NCI-H1694 (cell line): ENCODE measurements at regions not wholly inside any gene's neighbourhood (a gene's known extent, or its start where the extent isn't known, plus 50 kb on each side); places are given as distances from the start of the nearest gene placed in this dataset.
"Not testable (repeated sequence)": the region's sequence is repeated elsewhere in the genome, so short reads cannot be mapped to it uniquely, and the experiment has no call there.

Experiments used
- DNase-seq: peaks from one replicate; lab custom pipeline; 2025; lab: John Stamatoyannopoulos, UW

DNA sequence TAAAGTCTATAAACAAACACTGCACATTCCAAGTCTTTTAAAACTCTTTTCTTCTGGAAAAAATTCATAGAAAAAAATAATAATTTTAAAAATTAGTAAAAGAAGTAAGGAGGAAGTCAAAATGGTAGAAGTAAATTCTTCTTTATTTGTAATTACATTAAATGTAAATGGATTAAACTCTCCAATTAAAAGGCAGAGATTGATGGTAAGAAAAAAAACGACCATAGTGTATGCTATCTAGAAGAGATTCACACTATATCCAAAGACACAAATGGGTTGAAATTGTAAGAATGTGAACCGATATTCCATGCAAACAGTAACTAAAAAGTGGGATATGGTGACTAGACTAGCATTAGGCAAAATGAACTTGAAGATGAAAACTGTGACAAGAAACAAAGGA lies 1196.1 kb upstream of the CDH2 start:
- no peak for DNase-seq

DNA sequence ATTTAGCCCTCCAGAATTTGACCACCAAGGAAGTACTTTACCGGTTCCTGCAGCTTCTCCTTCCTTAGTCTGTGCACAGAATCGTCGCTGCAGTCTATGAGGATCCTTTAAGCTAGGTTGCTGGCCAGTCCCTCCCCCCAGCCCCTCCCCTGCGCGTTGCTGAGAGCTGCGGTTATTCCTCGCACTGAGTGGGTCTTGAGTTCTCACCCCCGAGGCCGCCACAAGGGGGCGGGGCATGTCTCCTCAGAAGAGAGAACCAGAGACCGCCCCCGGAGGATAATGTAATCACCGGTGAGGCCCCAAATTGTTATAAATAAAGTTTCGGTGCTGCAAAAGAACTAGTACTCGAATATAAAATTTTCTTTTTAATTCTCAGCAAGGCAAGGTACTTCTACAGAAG lies 1184.9 kb upstream of the CDH2 start:
- DNase-seq: no peak

DNA sequence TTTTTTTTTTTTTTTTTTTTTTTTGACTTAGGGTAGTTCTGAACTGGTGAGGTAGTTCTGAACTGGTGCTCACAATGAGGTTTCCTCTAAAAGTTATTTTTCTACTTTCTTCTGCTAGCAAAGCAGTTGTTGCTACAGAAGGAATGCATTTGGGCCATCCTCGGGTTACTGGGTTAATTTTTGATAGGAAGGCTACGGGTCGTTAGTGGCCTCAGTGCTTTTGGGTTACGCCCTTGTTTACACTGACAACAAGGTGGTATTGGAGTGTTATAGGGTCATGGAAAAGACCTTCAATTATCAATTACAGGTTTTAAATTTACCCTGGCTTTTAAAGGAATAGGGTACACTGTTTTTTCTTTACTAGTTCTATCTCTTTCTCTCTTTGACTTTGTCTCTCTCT lies 1183.7 kb upstream of the CDH2 start:
- DNase-seq: not testable (repeated sequence)

DNA sequence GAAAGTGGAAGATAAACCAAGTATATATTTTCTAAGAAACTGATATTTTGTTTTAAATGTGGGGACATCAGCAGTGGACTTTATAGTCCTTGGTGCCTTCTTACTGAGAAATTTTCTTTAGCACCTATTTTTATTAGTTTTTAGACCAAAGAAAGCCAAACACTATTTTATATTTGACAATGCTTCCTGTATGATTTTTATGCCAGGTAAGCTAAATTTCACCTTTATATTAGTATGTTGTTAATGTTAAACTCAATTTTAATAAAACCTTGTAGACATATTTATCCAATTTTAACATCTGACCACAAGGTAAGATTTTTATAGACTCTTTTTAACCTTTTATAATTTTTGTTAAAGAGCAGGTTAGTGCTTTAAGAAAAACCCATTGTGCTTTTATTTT lies 1182.3 kb upstream of the CDH2 start:
- DNase-seq: not testable (repeated sequence)

DNA sequence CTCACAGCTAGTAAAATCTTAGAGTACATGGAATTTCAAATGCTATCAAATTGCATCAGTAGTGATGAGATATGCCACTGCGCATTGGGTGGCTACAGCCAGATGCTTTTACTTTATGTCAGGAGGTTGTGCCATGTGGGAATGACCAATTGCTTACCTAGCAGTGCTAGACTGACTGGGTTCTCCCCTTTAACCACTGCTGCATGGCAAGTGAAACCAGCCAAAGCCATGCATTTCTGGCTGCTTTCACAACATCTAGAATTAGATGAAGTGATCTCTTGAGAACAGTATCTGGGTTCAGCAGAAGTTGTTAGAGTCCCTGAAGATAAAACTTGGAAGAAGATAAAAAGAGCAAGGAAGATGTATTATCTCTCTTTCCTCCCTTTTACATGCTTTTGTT lies 1174.2 kb upstream of the CDH2 start:
- no peak for DNase-seq

DNA sequence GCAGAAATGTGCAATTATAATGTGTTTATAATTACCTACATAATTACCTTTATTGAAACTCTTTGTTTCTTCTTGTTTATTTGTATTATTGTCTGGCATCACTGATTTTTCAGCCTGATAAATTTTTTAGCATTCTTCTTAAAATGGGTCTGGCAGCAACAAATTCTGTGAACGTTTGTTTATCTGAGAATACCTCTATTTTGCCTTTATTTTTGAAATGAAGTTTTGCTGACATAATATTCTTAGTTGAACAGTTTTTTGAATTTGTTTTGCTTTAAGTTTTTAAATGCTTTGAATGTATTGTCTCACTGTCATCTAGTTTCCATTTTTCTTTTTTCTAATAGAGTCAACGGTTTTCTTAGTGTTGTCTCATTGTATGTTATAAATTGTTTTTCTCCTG lies 1152.0 kb upstream of the CDH2 start:
- no peak for DNase-seq

DNA sequence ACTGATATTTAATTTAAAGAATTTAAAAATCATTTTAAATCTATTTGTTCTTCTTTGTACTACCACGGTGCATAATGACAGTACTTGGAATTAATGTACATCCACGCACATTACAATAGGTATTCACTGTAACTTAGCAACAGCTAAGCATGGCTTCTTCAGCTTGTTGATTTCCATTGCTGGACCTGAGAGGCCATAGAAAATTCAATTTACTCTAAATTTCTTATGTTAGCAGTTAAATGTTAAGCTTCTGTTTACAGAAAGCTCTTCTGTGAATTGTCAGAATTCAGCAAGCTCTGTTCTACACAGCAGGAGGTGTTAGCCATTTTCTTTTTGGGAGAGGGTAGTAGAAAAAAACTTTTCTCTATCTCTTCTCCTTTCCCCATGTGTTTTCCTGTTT lies 1149.3 kb upstream of the CDH2 start:
- no peak for DNase-seq

DNA sequence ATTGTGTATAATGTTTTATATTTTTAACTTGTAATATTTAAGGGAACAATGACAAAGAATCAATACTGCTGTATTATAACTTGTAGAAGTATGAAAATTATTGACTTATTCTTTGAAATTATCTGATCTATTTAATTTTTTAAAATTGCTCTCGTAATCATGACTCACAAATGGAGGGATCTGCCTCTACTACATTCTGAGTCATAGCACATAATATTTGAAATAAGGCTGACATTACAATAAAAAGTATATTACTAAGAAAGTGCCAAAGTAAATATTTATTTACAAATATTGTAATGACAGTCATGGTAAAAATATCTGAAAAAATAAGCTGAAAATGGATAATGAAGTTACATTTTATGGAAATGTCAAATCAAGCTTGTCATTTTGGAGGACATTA lies 1144.6 kb upstream of the CDH2 start:
- DNase-seq: no peak

DNA sequence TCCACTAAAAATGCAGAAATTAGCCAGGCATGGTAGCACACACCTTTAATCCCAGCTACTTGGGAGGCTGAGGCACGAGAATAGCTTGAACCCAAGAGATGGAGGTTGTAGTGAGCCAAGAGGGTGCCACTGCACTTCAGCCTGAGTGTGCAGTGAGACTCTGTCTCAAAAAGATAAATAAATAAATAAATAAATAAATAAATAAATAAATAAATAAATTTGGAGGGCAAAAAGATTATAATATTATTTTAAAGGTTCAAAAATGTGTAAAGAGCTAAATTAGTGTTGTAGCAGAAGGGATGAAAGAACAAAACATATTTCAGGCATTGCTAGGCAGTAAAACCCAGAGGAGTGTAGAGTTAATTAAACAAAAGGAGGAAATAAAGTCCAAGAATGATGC lies 1136.4 kb upstream of the CDH2 start:
- DNase-seq: no peak

DNA sequence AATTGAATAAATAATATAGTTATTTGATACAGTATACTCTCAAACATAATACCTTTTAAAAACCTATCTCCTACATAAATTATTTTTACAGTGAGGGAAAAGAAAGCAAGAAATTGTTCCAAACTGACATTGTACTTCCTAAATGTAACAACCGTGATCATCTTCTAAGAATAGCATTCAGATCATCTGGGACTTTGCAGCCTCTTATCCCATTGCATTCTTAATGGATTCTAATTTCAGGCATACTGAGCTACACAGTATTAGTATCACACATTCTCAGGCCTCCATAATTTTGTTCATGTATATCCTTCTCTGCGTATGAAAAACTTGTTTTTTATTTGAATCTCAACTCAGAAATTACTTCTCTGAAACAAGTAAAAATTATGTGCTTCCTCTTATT lies 1134.7 kb upstream of the CDH2 start:
- no peak for DNase-seq

DNA sequence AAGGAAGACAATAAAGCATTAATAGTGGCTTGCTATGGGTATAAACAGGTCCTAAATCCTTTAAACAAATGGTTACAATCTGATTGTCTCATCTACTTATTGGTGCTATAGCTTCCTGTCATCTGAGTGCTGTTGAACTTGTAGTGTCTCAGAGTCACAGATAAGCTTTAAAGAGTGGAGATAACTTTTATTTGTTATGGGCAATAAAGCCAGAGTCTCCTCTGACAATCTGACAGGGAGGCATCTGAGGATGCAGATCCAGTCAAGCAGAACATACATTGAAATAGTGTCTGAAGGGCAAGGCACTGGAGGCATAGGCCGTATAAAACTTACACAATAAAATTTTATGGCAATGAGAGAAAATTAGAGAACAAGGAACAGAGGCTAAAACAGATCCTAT lies 1132.4 kb upstream of the CDH2 start:
- no peak for DNase-seq

DNA sequence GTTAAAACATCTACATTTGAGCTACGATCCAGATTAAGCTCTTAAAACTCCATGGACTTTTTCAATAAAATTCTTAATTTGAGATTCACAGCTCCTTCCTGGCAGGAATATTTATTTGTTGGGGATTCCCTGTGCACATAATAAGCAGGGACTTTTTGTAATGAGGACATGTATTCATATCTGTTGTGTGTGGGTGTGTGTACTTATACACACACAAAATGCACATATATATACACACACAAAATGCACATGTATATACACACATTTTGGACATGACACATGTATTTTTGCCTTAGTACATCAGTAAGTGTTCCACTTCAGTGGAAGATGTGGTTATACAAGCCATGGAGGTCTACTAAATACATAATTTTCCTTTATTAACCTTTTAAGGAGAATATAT lies 1131.1 kb upstream of the CDH2 start:
- DNase-seq: no peak

DNA sequence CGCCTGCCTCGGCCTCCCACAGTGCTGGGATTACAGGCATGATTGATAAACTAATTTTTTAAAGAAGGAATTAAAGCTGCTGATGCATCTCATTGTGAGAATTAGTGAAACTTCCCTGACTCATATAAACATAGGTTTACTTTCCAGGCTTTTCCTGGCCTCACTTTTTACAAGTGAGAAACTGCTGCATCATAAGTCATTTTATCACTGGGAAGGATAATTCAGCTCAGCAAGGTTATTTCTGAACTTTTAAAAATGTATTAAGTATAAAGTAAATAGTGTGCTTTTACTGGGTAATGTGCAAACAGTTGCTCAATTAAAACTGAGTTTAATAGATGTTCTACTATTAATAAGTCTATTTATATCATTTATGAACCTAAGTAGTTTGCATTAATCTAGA lies 1130.3 kb upstream of the CDH2 start:
- no peak for DNase-seq

DNA sequence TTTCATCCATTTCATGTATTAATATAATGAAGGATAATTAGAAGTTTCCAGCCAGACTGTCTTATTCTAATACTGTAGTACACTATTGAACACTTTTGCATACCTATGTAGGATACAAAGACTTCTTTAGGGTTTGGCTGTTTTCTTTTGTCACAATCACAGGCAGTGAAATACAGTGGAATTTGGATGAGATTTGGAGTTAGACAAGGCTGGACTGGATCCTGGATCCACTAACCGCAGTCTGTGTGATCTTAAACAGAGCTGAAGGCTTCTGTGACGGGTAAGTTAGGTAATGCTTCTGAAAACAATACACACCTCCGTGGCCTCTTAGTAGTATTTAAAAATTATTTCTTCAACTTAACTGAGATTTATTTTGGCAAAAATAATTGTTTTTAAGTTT lies 1128.6 kb upstream of the CDH2 start:
- no peak for DNase-seq

DNA sequence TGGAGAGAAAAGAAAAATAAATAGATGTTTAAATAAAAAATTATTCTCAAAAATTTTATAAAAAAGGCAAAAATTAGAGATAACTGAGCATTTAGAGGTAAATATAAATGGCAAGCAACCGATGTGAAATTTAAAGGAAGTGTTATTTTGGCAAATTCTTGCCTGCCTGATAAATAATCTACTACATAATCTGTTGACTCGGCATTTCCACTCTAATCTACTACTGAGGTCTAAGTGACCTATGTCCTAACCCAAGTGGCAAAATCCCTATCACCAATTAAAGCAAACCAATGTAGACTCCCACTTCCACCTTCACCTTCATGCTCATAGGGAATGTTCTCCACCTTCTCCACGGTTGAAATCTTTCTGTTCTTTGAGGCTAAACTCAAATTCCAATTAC lies 1124.1 kb upstream of the CDH2 start:
- no peak for DNase-seq

DNA sequence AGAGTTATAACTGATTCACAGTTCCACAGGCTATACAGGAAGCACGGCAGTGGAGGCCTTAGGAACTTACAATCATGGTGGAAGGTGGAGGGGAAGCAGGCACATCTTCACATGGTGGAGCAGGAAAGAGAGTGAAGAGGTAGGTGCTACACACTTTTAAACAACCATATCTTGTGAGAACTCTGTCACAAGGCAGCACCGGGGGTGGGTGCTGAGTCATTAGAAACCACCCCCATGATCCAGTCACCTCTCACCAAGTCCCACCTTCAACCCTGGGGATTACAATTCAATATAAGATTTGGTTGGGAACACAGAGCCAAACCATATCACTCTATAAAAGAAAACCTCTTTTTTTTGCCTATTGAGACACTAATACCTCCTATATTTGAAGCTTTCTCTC lies 1108.5 kb upstream of the CDH2 start:
- no peak for DNase-seq

DNA sequence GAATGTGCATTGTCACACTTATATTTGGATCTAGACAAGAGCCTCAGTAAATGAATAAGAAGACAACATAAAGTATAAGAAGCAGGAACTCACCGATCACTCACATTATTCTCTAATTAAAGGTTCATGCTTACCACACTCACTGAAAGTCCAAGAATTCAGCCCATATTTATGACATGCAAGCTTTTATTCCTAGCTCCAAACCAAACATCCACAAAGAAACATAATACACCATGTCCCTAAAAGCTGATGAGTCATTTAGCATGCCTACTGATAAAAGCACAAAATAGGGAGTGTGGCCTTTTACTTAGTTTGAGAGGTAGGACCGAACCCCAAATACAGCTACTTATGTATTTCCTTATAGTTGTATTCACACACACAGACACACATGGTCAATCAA lies 1094.6 kb upstream of the CDH2 start:
- DNase-seq: no peak

DNA sequence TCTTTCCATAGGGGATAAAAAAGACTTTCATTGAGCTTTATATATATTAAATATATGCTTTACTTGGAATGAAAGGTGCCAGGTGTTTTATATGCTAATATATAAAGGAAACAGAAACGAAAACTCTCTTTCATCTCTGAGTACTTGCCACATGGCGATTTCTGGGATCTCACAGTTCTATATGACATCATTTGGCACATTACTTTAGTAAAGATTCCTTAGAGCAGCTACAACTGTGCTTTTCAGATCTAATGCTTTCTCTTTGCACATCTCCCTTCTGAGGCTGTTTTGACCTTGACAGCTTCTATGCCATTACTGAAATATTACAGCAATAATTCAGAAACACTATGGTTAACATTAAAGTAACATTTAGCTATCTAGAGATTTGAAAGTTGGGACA lies 1082.9 kb upstream of the CDH2 start:
- DNase-seq: no peak

DNA sequence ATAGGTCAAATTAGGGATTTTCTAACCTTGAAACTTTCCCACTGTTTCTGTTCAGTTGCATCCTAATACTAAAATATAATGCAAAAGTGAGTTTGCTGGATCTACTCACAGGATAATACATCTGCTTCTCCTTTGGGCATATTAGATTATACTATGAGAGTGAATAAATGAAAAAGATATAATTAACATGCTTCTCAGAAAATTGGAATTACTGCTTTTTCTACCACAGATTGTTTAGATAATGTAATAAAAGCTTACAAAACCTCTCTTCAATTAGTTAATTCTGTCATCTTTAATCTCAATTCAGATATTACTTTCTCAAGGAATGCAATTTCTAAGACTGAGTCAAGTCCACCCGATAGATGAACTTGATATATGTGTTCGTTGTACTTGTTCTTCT lies 1077.2 kb upstream of the CDH2 start:
- no peak for DNase-seq

DNA sequence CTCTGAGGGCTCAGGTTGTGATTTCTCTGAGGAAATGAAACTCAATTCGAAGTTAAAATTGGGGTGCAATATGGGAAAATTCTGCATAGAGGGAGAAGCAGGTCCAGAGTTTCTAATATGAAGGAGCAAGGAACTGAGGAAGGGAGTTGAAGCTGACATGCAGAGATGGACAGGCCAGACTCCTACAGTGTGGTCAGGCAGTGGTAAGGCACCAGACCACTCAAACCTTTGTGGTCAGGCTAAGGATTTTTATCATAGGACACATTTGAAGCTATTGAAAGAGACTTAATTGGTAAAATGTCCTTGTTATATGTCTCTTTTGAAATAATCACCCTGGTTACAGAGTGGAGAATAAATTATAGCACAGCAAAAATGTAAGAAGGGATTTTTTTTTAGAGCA lies 1074.8 kb upstream of the CDH2 start:
- DNase-seq: no peak

DNA sequence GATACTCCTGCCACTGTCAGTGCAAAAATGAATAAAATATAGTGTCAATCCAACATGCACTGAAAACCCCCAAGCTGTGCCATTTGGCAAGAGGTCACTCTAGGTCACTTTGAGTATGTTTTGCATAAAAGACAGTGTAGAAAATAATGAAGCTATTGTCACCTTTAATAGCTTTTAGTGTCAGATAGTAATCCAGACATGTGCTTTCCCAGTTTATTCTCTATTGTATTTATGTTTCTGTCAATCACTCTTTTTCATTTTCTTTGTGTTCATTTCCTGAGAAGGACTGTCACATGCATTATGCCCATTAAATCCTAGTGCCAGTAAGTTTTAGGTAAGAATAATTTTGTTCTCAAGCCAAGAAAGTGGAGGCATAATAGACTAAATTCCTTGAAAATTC lies 1073.9 kb upstream of the CDH2 start:
- no peak for DNase-seq

DNA sequence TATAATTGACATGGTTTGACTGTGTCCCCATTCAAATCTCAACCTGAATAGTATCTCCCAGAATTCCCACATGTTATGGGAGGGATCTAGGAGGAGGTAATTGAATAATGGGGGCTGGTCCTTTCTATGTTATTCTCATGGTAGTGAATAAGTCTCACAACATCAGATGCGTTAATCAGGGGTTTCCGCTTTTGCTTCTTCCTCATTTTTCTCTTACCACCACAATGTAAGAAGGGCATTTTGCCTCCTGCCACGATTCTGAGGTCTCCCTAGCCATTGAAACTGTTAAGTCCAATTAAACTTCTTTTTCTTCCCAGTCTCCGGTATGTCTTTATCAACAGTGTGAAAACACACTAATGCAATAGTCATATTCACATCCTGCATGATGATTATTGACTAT lies 1073.3 kb upstream of the CDH2 start:
- no peak for DNase-seq

DNA sequence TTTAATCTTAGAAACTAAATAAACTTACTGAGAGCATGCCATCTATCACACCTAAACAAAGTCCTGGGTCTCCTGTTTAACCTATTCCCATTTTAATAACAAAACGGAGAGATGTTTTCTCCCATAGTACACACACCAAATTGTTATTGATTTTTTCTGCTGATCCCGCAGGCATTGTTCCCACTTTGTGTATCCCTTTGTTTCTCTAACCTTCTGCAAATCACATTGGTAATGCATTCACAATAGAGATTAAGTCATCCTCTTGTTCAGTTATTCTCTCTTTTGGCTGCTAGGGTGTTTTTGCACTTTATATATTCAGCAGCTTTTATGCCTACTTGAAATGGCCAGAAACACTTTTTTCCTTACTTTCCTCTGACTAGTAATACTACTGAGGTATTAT lies 1071.9 kb upstream of the CDH2 start:
- no peak for DNase-seq

DNA sequence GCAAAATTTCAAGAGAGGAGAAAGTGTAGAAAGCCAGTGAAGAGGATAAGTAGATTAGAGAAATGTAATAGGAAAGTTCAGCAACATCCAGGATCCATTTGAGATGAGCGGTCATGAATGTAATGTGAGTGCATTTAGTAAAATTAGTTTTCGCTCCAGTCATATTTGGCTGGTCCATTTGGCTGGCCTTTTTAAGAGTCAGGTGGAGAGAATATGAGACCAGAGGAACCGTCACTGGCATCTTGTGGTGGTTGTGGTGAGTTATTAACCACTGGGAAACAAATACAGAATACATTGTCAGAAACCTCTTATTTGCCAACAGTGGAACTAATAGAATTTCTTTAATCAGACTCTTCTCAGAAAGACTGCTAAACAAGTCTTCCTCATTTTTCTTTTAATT lies 1064.3 kb upstream of the CDH2 start:
- DNase-seq: no peak

DNA sequence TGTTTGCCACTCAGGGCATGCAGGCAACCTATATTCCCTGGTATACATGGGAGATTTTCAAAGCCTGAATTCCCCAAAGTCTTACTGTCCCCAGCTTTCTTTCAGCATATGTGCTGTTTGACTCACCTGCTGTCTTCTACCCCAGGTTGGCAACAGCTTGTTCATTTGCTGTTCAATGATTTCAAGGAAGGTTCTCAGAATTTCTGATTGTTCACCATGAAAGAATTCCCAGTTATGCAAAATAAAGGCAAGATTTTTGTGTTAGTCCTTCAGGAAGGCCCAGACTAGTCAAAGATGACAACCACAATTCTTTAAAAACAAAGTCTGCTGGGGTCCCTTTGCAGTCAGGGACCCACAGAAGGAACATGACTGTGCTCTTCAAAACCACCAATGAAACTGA lies 1057.8 kb upstream of the CDH2 start:
- no peak for DNase-seq

DNA sequence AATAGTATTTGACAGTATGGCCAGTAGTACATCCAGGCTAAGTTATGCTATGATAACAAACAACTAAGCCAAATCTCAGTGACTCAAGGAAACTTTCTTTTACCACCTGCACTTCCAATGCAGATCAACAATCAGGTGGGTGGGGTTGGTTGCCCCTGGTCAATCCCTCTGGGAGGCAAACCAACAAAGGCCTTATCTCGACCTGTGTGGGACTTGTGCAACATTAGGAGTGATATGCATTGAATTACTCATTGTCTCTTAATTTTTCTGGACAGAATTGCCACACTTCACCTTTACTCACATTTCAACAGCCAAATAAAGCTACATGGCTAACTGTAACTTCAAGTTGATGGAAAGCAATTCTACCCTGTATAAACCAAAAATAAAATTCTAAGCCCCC lies 1049.3 kb upstream of the CDH2 start:
- no peak for DNase-seq
